H9 (cell line): ENCODE measurements at regions not wholly inside any gene's neighbourhood (a gene's known extent, or its start where the extent isn't known, plus 50 kb on each side); places are given as distances from the start of the nearest gene placed in this dataset.

Experiments
- DNase-seq: peaks from one replicate; pipeline ENCODE4 v3.0.0-alpha.2; 2017
- H2AFZ ChIP-seq: one replicate; pipeline ENCODE4 v1.6.1; 2013; ENCODE audit warnings: mild to moderate bottlenecking, low read length, control low read depth, moderate library complexity
- H2AK5ac ChIP-seq: 2 replicates; pipeline ENCODE4 v1.6.1; 2013; ENCODE audit warnings: low read length, control low read depth, mixed read lengths; ENCODE audit not compliant: insufficient read length
- H2BK120ac ChIP-seq: one replicate; pipeline ENCODE4 v1.6.1; 2013; ENCODE audit warnings: low read depth, mild to moderate bottlenecking, low read length, control low read depth, inconsistent platforms; ENCODE audit not compliant: poor library complexity, severe bottlenecking
- H2BK12ac ChIP-seq: 2 replicates; pipeline ENCODE4 v1.6.1; 2013; ENCODE audit warnings: low read length, control low read depth, mixed read lengths, low read depth; ENCODE audit not compliant: insufficient read length
- H2BK15ac ChIP-seq: 2 replicates; pipeline ENCODE4 v1.6.1; 2013; ENCODE audit warnings: low read depth, low read length, control low read depth
- H2BK20ac ChIP-seq: one replicate; pipeline ENCODE4 v1.6.1; 2013; ENCODE audit warnings: low read depth, mild to moderate bottlenecking, low read length, control low read depth, inconsistent platforms; ENCODE audit not compliant: poor library complexity, severe bottlenecking
- H2BK5ac ChIP-seq: 2 replicates; pipeline ENCODE4 v1.6.1; 2013; ENCODE audit warnings: low read length, control low read depth, mixed read lengths; ENCODE audit not compliant: insufficient read length
- H3K14ac ChIP-seq: 2 replicates; pipeline ENCODE4 v1.6.1; 2013; ENCODE audit warnings: low read length, control low read depth; ENCODE audit not compliant: insufficient read depth
- H3K18ac ChIP-seq: 2 replicates; pipeline ENCODE4 v1.6.1; 2013; ENCODE audit warnings: low read depth, mild to moderate bottlenecking, mixed read lengths, low read length, control low read depth; ENCODE audit not compliant: insufficient read length
- H3K23ac ChIP-seq: 2 replicates; pipeline ENCODE4 v1.6.1; 2013; ENCODE audit warnings: low read length, control low read depth, mixed read lengths, low read depth; ENCODE audit not compliant: insufficient read length
- H3K23me2 ChIP-seq: 2 replicates; pipeline ENCODE4 v1.6.1; 2013; ENCODE audit warnings: low read depth, mild to moderate bottlenecking, mixed read lengths, low read length, control low read depth; ENCODE audit not compliant: insufficient read length, poor library complexity, severe bottlenecking
- H3K27ac ChIP-seq: 2 replicates; pipeline ENCODE4 v1.5.1; 2013; ENCODE audit warnings: low read length, control low read depth, mixed read lengths, low read depth; ENCODE audit not compliant: insufficient read length
- H3K27me3 ChIP-seq: 2 replicates; pipeline ENCODE4 v1.6.1; 2013; ENCODE audit warnings: low read length, control low read depth, inconsistent platforms; ENCODE audit not compliant: insufficient read depth
- H3K4ac ChIP-seq: 2 replicates; pipeline ENCODE4 v1.6.1; 2013; ENCODE audit warnings: low read depth, mild to moderate bottlenecking, control low read depth, inconsistent platforms, low read length, moderate library complexity
- H3K4me1 ChIP-seq: 2 replicates; pipeline ENCODE4 v1.6.1; 2013; ENCODE audit warnings: low read length, control low read depth, inconsistent platforms; ENCODE audit not compliant: insufficient read depth
- H3K4me2 ChIP-seq: 2 replicates; pipeline ENCODE4 v1.6.1; 2013; ENCODE audit warnings: low read length, control low read depth, mixed read lengths; ENCODE audit not compliant: insufficient read length, insufficient read depth
- H3K56ac ChIP-seq: 2 replicates; pipeline ENCODE4 v1.6.1; 2013; ENCODE audit warnings: low read depth, mild to moderate bottlenecking, mixed read lengths, low read length, control low read depth; ENCODE audit not compliant: insufficient read length
- H3K79me1 ChIP-seq: 2 replicates; pipeline ENCODE4 v1.6.1; 2013; ENCODE audit warnings: low read depth, mild to moderate bottlenecking, moderate library complexity, low read length, control low read depth, inconsistent platforms; ENCODE audit not compliant: insufficient read depth, poor library complexity, severe bottlenecking
- H3K79me2 ChIP-seq: 2 replicates; pipeline ENCODE4 v1.6.1; 2013; ENCODE audit warnings: low read length, control low read depth, inconsistent platforms; ENCODE audit not compliant: insufficient read depth
- H3K9ac ChIP-seq: 2 replicates; pipeline ENCODE4 v1.6.1; 2013; ENCODE audit warnings: low read length, control low read depth, mixed read lengths; ENCODE audit not compliant: insufficient read length; ENCODE audit errors: extremely low read depth
- H3K9me3 ChIP-seq: one replicate; pipeline ENCODE4 v1.6.1; 2013; ENCODE audit warnings: low read depth, low read length, inconsistent platforms; ENCODE audit not compliant: control insufficient read depth
- H3T11ph ChIP-seq: one replicate; pipeline ENCODE4 v1.6.1; 2013; ENCODE audit warnings: mild to moderate bottlenecking, low read length, control low read depth, inconsistent platforms
- H4K20me1 ChIP-seq: one replicate; pipeline ENCODE4 v1.6.1; 2013; ENCODE audit not compliant: control insufficient read depth, insufficient read length, insufficient read depth
- H4K5ac ChIP-seq: 2 replicates; pipeline ENCODE4 v1.6.1; 2013; ENCODE audit warnings: low read depth, mild to moderate bottlenecking, mixed read lengths, low read length, control low read depth; ENCODE audit not compliant: insufficient read length
- H4K8ac ChIP-seq: replicated peaks from 2 replicates; pipeline ENCODE4 v1.6.1; 2013; ENCODE audit warnings: low read length, control low read depth, mixed read lengths, low read depth; ENCODE audit not compliant: insufficient read length
- H4K91ac ChIP-seq: 2 replicates; pipeline ENCODE4 v1.6.1; 2013; ENCODE audit warnings: low read depth, mild to moderate bottlenecking, moderate library complexity, mixed read lengths, low read length, control low read depth; ENCODE audit not compliant: insufficient read length
- H3K27ac Mint-ChIP-seq, 3 experiments: 2 replicates in 2 of 3; 3 replicates in 1 of 3; pipeline ENCODE4 v1.8.0; 2020 to 2021; ENCODE audit warnings: mixed read lengths in 3 of 3, mild to moderate bottlenecking in 1 of 3, moderate library complexity in 1 of 3
- H3K27me3 Mint-ChIP-seq: 2 replicates; pipeline ENCODE4 v1.8.0; 2021; ENCODE audit warnings: low read depth, mild to moderate bottlenecking, moderate library complexity, mixed read lengths
- H3K36me3 Mint-ChIP-seq, 3 experiments: 2 replicates in 2 of 3; 3 replicates in 1 of 3; pipeline ENCODE4 v1.8.0; 2020 to 2021; ENCODE audit warnings: low read depth in 3 of 3, mixed read lengths in 3 of 3; ENCODE audit not compliant: insufficient read depth in 1 of 3
- H3K4me1 Mint-ChIP-seq, 2 experiments: 2 replicates each; pipeline ENCODE4 v1.8.0; 2020; ENCODE audit warnings: mixed read lengths in 2 of 2
- H3K4me3 Mint-ChIP-seq, 2 experiments: 2 replicates in 1 of 2; 3 replicates in 1 of 2; pipeline ENCODE4 v1.8.0; 2020 to 2021; ENCODE audit warnings: mild to moderate bottlenecking in 2 of 2, mixed read lengths in 2 of 2, moderate library complexity in 1 of 2
- H3K9me3 Mint-ChIP-seq, 2 experiments: 2 replicates in 1 of 2; 3 replicates in 1 of 2; pipeline ENCODE4 v1.8.0; 2020; ENCODE audit warnings: mild to moderate bottlenecking in 2 of 2, mixed read lengths in 2 of 2, moderate library complexity in 1 of 2
- WGBS: extraction: QIAGEN DNeasy Blood & Tissue Kit; methylation state at CpG from one replicate; pipeline ENCODE4 v1.1.7; 2013; ENCODE audit warnings: missing lambda C conversion rate, low lambda C conversion rate, mixed read lengths; ENCODE audit not compliant: insufficient read length; ENCODE audit errors: extremely low coverage; 5-methylcytosine and 5-hydroxymethylcytosine counted together
- TF ChIP-seq, protein P1 (sequence below): fragments of 200-600 bp; sonication (generic); conservative IDR thresholded peaks from 3 replicates; pipeline ENCODE4 v1.8.0; 2021; ENCODE audit warnings: antibody characterized with exemption, mild to moderate bottlenecking

DNA sequence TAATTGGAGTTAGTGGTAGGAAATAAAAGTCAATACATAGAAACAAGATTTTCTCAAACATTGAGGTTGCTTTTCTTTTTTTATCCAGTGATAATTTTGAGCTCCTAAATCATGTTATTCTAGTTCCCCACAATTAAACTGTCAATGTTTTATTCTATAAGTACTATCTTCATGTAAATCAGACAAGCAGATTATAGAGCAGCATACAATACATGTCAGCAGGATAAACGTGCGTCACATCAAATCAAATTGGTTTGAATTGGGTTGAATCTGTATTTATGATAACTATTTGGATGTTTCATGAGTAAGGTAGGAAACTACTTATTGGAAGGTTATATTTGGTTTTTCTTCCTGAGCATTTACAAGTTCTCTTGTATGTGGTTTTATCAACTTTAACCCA, 2028.7 kb downstream of the NCAM2 start:
- Histone ChIP-seq H4K5ac (no peak overlapping the region), H2BK20ac (no peak overlapping the region), H3K4ac (no peak overlapping the region), H3K23ac (no peak overlapping the region), H3K27ac (no peak overlapping the region), H3K9me3 (no peaks in the 10 kb centered on the region), H4K8ac (no peak overlapping the region), H2BK12ac (no peak overlapping the region), H2BK5ac (no peak overlapping the region), H3K56ac (no peak overlapping the region), H3K79me2 (no peaks in the 10 kb centered on the region), H3K9ac (no peak overlapping the region), H4K91ac (no peak overlapping the region), H3K18ac (no peak overlapping the region), H2BK120ac (no peak overlapping the region), H3K27me3 (no peaks in the 10 kb centered on the region), H3K14ac (no peak overlapping the region), H2AK5ac (no peak overlapping the region), H2BK15ac (no peak overlapping the region), H3K23me2 (no peaks in the 10 kb centered on the region), H3K79me1 (no peaks in the 10 kb centered on the region), H4K20me1 (no peaks in the 10 kb centered on the region), H3K4me2 (no peak overlapping the region), H3T11ph (no peak overlapping the region), H2AFZ (no peak overlapping the region), H3K4me1 (no peaks in the 10 kb centered on the region)
- TF ChIP-seq, protein P1, sequence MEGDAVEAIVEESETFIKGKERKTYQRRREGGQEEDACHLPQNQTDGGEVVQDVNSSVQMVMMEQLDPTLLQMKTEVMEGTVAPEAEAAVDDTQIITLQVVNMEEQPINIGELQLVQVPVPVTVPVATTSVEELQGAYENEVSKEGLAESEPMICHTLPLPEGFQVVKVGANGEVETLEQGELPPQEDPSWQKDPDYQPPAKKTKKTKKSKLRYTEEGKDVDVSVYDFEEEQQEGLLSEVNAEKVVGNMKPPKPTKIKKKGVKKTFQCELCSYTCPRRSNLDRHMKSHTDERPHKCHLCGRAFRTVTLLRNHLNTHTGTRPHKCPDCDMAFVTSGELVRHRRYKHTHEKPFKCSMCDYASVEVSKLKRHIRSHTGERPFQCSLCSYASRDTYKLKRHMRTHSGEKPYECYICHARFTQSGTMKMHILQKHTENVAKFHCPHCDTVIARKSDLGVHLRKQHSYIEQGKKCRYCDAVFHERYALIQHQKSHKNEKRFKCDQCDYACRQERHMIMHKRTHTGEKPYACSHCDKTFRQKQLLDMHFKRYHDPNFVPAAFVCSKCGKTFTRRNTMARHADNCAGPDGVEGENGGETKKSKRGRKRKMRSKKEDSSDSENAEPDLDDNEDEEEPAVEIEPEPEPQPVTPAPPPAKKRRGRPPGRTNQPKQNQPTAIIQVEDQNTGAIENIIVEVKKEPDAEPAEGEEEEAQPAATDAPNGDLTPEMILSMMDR: no peak
- no CpG with 5 or more reads among the region's 2 CpGs for WGBS
- Mint-ChIP-seq H3K9me3 (peaks cover 0 to 2% of the 10 kb centered on the region in 2 experiments; a peak in 3 of 5 replicates), H3K4me1 (no peaks in the 10 kb centered on the region), H3K4me3 (no peak overlapping the region), H3K27me3 (no peaks in the 10 kb centered on the region), H3K27ac (no peak overlapping the region), H3K36me3 (no peaks in the 10 kb centered on the region; a peak in 1 of 7 replicates)
- DNase-seq: no peak
